GM06990 (cell line): ENCODE measurements at regions not wholly inside any gene's neighbourhood (a gene's known extent, or its start where the extent isn't known, plus 50 kb on each side); places are given as distances from the start of the nearest gene placed in this dataset.

Source experiments
- DNase-seq: peaks from one replicate; pipeline ENCODE4 v3.0.0-alpha.2; 2011; ENCODE audit not compliant: insufficient read length; ENCODE audit errors: extremely low read depth
- H3K27me3 ChIP-seq: replicated peaks from 2 replicates; pipeline ENCODE4 v1.6.0; 2011; ENCODE audit warnings: low read length; ENCODE audit not compliant: control insufficient read depth, insufficient read depth
- H3K36me3 ChIP-seq: 2 replicates; pipeline ENCODE4 v1.5.1; 2011; ENCODE audit warnings: low read length; ENCODE audit not compliant: control insufficient read depth, insufficient read depth
- H3K4me3 ChIP-seq: replicated peaks from 2 replicates; pipeline ENCODE4 v1.5.1; 2011; ENCODE audit warnings: low read depth, mild to moderate bottlenecking, control low read depth, low read length
- CTCF ChIP-seq: IDR thresholded peaks from 2 replicates; pipeline ENCODE4 v1.5.1; 2011; ENCODE audit warnings: low read length, control low read depth, mild to moderate bottlenecking, inconsistent platforms; ENCODE audit not compliant: insufficient read depth, poor library complexity, severe bottlenecking

GRCh38 chr16:73921295-73921694 lies 375.3 kb upstream of the PSMD7 start:
- no peaks in the 10 kb centered on the region for H3K36me3 ChIP-seq
- no peak for TF ChIP-seq CTCF
- no peak overlapping the region for H3K4me3 ChIP-seq
- H3K27me3 ChIP-seq: no peaks in the 10 kb centered on the region
- DNase-seq: no peak

- no peak for DNase-seq
- Histone ChIP-seq H3K36me3 (no peaks in the 10 kb centered on the region), H3K27me3 (no peaks in the 10 kb centered on the region), H3K4me3 (no peak overlapping the region)
- no peak for TF ChIP-seq CTCF
These were observed 379.6 kb upstream of the PSMD7 start for GRCh38 chr16:73916829-73917594.

- Histone ChIP-seq H3K4me3 (no peak overlapping the region), H3K36me3 (no peaks in the 10 kb centered on the region), H3K27me3 (no peaks in the 10 kb centered on the region)
- no peak for DNase-seq
- no peak for TF ChIP-seq CTCF
These were observed 380.7 kb upstream of the PSMD7 start for GRCh38 chr16:73915935-73916334.

GRCh38 chr16:73915140-73915539 lies 381.5 kb upstream of the PSMD7 start:
- no peak for TF ChIP-seq CTCF
- no peaks in the 10 kb centered on the region for H3K27me3 ChIP-seq
- H3K4me3 ChIP-seq: no peak overlapping the region
- H3K36me3 ChIP-seq: no peaks in the 10 kb centered on the region
- no peak for DNase-seq

GRCh38 chr16:73912850-73913249 lies 383.8 kb upstream of the PSMD7 start:
- no peak for DNase-seq
- no peaks in the 10 kb centered on the region for H3K36me3 ChIP-seq
- H3K4me3 ChIP-seq: no peak overlapping the region
- no peaks in the 10 kb centered on the region for H3K27me3 ChIP-seq
- TF ChIP-seq CTCF: no peak

- no peak for TF ChIP-seq CTCF
- no peaks in the 10 kb centered on the region for H3K36me3 ChIP-seq
- no peak overlapping the region for H3K4me3 ChIP-seq
- H3K27me3 ChIP-seq: no peaks in the 10 kb centered on the region
- DNase-seq: no peak
These were observed 384.3 kb upstream of the PSMD7 start for GRCh38 chr16:73912281-73912680.
